ENCODE measurements at regions not wholly inside any gene's neighbourhood (a gene's known extent, or its start where the extent isn't known, plus 50 kb on each side); places are given as distances from the start of the nearest gene placed in this dataset.

GRCh38 chr4:32778025-32778424 lies 2057.9 kb downstream of the PCDH7 start:
- TF ChIP-seq USF1 (IDR thresholded peaks at IDR 0.05) (no peak), FOXM1 (IDR thresholded peaks at IDR 0.05; ENCODE audit: borderline replicate concordance, low read depth) (no peak)

- no peak for TF ChIP-seq TCF12 (IDR thresholded peaks at IDR 0.05; ENCODE audit: low read depth)
- TF ChIP-seq ZBTB7A (IDR thresholded peaks at IDR 0.05; ENCODE audit: low read depth) = no peak
- TF ChIP-seq TEAD4 (IDR thresholded peaks at IDR 0.05) = no peak
- peak; percentile 9; the same call in 1 of the 2 replicates for TF ChIP-seq USF1 (IDR thresholded peaks at IDR 0.05)
These were observed 2058.8 kb downstream of the PCDH7 start for GRCh38 chr4:32778938-32779337.

- TF ChIP-seq CEBPB (IDR thresholded peaks at IDR 0.05) (no peak), FOXM1 (IDR thresholded peaks at IDR 0.05; ENCODE audit: borderline replicate concordance, low read depth) (no peak), ZBTB7A (IDR thresholded peaks at IDR 0.05; ENCODE audit: low read depth) (no peak)
These were observed 2068.9 kb downstream of the PCDH7 start for GRCh38 chr4:32789026-32789608.

GRCh38 chr4:32790803-32791202 lies 2070.6 kb downstream of the PCDH7 start:
- TF ChIP-seq EGR1 (IDR thresholded peaks at IDR 0.05) (no peak), YY1 (IDR thresholded peaks at IDR 0.05; ENCODE audit: low read depth) (no peak), NFIC (IDR thresholded peaks at IDR 0.05) (no peak), CREB1 (IDR thresholded peaks at IDR 0.05; ENCODE audit: low read depth) (no peak)

- TF ChIP-seq RAD21 (IDR thresholded peaks at IDR 0.05; ENCODE audit: low read depth) (no peak), EP300 (IDR thresholded peaks at IDR 0.05; ENCODE audit: borderline replicate concordance) (no peak), ZBTB7A (IDR thresholded peaks at IDR 0.05; ENCODE audit: low read depth) (no peak), REST (IDR thresholded peaks at IDR 0.05; ENCODE audit: low read depth) (no peak), USF1 (IDR thresholded peaks at IDR 0.05) (no peak), CREB1 (IDR thresholded peaks at IDR 0.05; ENCODE audit: low read depth) (no peak), EGR1 (IDR thresholded peaks at IDR 0.05) (no peak), NFIC (IDR thresholded peaks at IDR 0.05) (no peak), TCF12 (IDR thresholded peaks at IDR 0.05; ENCODE audit: low read depth) (no peak), YY1 (IDR thresholded peaks at IDR 0.05; ENCODE audit: low read depth) (no peak), MAX (IDR thresholded peaks at IDR 0.05) (no peak), CEBPB (IDR thresholded peaks at IDR 0.05) (no peak), TEAD4 (IDR thresholded peaks at IDR 0.05) (no peak), TAF1 (IDR thresholded peaks at IDR 0.05; ENCODE audit: low read depth) (no peak)
These were observed 2078.4 kb downstream of the PCDH7 start for GRCh38 chr4:32798471-32799159.

- TF ChIP-seq RAD21 (IDR thresholded peaks at IDR 0.05; ENCODE audit: low read depth) (no peak), TAF1 (IDR thresholded peaks at IDR 0.05; ENCODE audit: low read depth) (no peak), MAX (IDR thresholded peaks at IDR 0.05) (no peak), EGR1 (IDR thresholded peaks at IDR 0.05) (no peak), TEAD4 (IDR thresholded peaks at IDR 0.05) (no peak), USF1 (IDR thresholded peaks at IDR 0.05) (no peak), CEBPB (IDR thresholded peaks at IDR 0.05) (no peak), ZBTB7A (IDR thresholded peaks at IDR 0.05; ENCODE audit: low read depth) (no peak), EP300 (IDR thresholded peaks at IDR 0.05; ENCODE audit: borderline replicate concordance) (no peak), CREB1 (IDR thresholded peaks at IDR 0.05; ENCODE audit: low read depth) (no peak), TCF12 (IDR thresholded peaks at IDR 0.05; ENCODE audit: low read depth) (no peak), NFIC (IDR thresholded peaks at IDR 0.05) (no peak), FOXM1 (IDR thresholded peaks at IDR 0.05; ENCODE audit: borderline replicate concordance, low read depth) (no peak), REST (IDR thresholded peaks at IDR 0.05; ENCODE audit: low read depth) (no peak), YY1 (IDR thresholded peaks at IDR 0.05; ENCODE audit: low read depth) (no peak)
These were observed 2104.2 kb downstream of the PCDH7 start for GRCh38 chr4:32824336-32824735.
